ENCODE measurements at regions not wholly inside any gene's neighbourhood (a gene's known extent, or its start where the extent isn't known, plus 50 kb on each side); places are given as distances from the start of the nearest gene placed in this dataset.

- CTCF ChIA-PET, result no interaction called here
- DNase-seq, result no peak
Measured at GRCh38 chr9:30575691-30576090, 1808.8 kb upstream of the ACO1 start.

GRCh38 chr9:30579810-30580209 lies 1804.6 kb upstream of the ACO1 start:
- Histone ChIP-seq H3K27ac (no peak overlapping the region), H3K9me2 (ENCODE audit: insufficient read depth) (no peaks in the 10 kb centered on the region), H3K9me3 (ENCODE audit: insufficient read depth, low read depth) (no peaks in the 10 kb centered on the region), H3K4me2 (no peak overlapping the region), H4K20me1 (ENCODE audit: insufficient read depth) (no peaks in the 10 kb centered on the region), H3K27me3 (ENCODE audit: insufficient read depth, low read depth) (no peaks in the 10 kb centered on the region), H3F3A (ENCODE audit: insufficient read depth, low read depth) (no peaks in the 10 kb centered on the region), H3K36me3 (ENCODE audit: low read depth) (no peaks in the 10 kb centered on the region), H3K79me2 (ENCODE audit: low read depth) (no peaks in the 10 kb centered on the region), H2AFZ (no peak overlapping the region), H3K4me3 (no peak overlapping the region), H3K4me1 (replicated peaks; ENCODE audit: insufficient read depth) (no peaks in the 10 kb centered on the region)
- no peak for DNase-seq
- intact Hi-C loops (cut with micrococcal nuclease; ENCODE audit: unreplicated experiment), result no loop called here
- no peak for TF ChIP-seq CTCF (conservative IDR thresholded peaks at IDR 0.05)
- TF ChIP-seq EZH2 (IDR thresholded peaks at IDR 0.05; ENCODE audit: low read depth), result no peak
- POLR2A ChIA-PET (ENCODE audit: unreplicated experiment), result no interaction called here
- CTCF ChIA-PET, result no interaction called here
- BruUV-seq (replicated peaks), result no TSS peak

More at GRCh38 chr9:30575691-30576090, 1808.8 kb upstream of the ACO1 start:
- no peaks in the 10 kb centered on the region for H3F3A ChIP-seq (ENCODE audit: insufficient read depth, low read depth)
- H3K36me3 ChIP-seq (ENCODE audit: low read depth), result no peaks in the 10 kb centered on the region
- POLR2A ChIA-PET (ENCODE audit: unreplicated experiment), result no interaction called here
- no peaks in the 10 kb centered on the region for H3K4me1 ChIP-seq (replicated peaks; ENCODE audit: insufficient read depth)
- no peaks in the 10 kb centered on the region for H3K9me2 ChIP-seq (ENCODE audit: insufficient read depth)
- intact Hi-C loops (cut with micrococcal nuclease; ENCODE audit: unreplicated experiment), result no loop called here
- BruUV-seq (replicated peaks), result no TSS peak
- H3K9me3 ChIP-seq (ENCODE audit: insufficient read depth, low read depth), result no peaks in the 10 kb centered on the region
- TF ChIP-seq CTCF (conservative IDR thresholded peaks at IDR 0.05) (no peak), EZH2 (IDR thresholded peaks at IDR 0.05; ENCODE audit: low read depth) (no peak)
- no peaks in the 10 kb centered on the region for H3K27me3 ChIP-seq (ENCODE audit: insufficient read depth, low read depth)
- no peak overlapping the region for H3K4me3 ChIP-seq
- no peak overlapping the region for H3K4me2 ChIP-seq
- no peaks in the 10 kb centered on the region for H4K20me1 ChIP-seq (ENCODE audit: insufficient read depth)
- H3K27ac ChIP-seq, result no peak overlapping the region
- no peaks in the 10 kb centered on the region for H3K79me2 ChIP-seq (ENCODE audit: low read depth)
- H2AFZ ChIP-seq, result no peak overlapping the region

- no peaks in the 10 kb centered on the region for H3K27me3 ChIP-seq (ENCODE audit: insufficient read depth, low read depth)
- CTCF ChIA-PET, result no interaction called here
- TF ChIP-seq CTCF (conservative IDR thresholded peaks at IDR 0.05) (no peak), EZH2 (IDR thresholded peaks at IDR 0.05; ENCODE audit: low read depth) (no peak)
- POLR2A ChIA-PET (ENCODE audit: unreplicated experiment), result no interaction called here
- no peaks in the 10 kb centered on the region for H4K20me1 ChIP-seq (ENCODE audit: insufficient read depth)
- H3K36me3 ChIP-seq (ENCODE audit: low read depth), result no peaks in the 10 kb centered on the region
- H3K9me3 ChIP-seq (ENCODE audit: insufficient read depth, low read depth), result no peaks in the 10 kb centered on the region
- no peak overlapping the region for H3K27ac ChIP-seq
- H3K4me2 ChIP-seq, result no peak overlapping the region
- H3K79me2 ChIP-seq (ENCODE audit: low read depth), result no peaks in the 10 kb centered on the region
- BruUV-seq (replicated peaks), result no TSS peak
- H3K9me2 ChIP-seq (ENCODE audit: insufficient read depth), result no peaks in the 10 kb centered on the region
- H3K4me3 ChIP-seq, result no peak overlapping the region
- intact Hi-C loops (cut with micrococcal nuclease; ENCODE audit: unreplicated experiment), result no loop called here
- no peak for DNase-seq
- no peaks in the 10 kb centered on the region for H3F3A ChIP-seq (ENCODE audit: insufficient read depth, low read depth)
- H3K4me1 ChIP-seq (replicated peaks; ENCODE audit: insufficient read depth), result no peaks in the 10 kb centered on the region
- no peak overlapping the region for H2AFZ ChIP-seq
Measured at GRCh38 chr9:30582240-30582639, 1802.2 kb upstream of the ACO1 start.

All from PC-9 (cell line).